GM21619 (cell line): ENCODE measurements at regions not wholly inside any gene's neighbourhood (a gene's known extent, or its start where the extent isn't known, plus 50 kb on each side); places are given as distances from the start of the nearest gene placed in this dataset.

ENCODE experiments used
- ATAC-seq: cut with Tn5 transposase; IDR thresholded peaks from one replicate; pipeline ENCODE4 v1.9.1; 2021; ENCODE audit not compliant: unreplicated experiment

GRCh38 chr4:83865417-83866150 lies 329.7 kb downstream of the GPAT3 start:
- no peak for ATAC-seq

DNA sequence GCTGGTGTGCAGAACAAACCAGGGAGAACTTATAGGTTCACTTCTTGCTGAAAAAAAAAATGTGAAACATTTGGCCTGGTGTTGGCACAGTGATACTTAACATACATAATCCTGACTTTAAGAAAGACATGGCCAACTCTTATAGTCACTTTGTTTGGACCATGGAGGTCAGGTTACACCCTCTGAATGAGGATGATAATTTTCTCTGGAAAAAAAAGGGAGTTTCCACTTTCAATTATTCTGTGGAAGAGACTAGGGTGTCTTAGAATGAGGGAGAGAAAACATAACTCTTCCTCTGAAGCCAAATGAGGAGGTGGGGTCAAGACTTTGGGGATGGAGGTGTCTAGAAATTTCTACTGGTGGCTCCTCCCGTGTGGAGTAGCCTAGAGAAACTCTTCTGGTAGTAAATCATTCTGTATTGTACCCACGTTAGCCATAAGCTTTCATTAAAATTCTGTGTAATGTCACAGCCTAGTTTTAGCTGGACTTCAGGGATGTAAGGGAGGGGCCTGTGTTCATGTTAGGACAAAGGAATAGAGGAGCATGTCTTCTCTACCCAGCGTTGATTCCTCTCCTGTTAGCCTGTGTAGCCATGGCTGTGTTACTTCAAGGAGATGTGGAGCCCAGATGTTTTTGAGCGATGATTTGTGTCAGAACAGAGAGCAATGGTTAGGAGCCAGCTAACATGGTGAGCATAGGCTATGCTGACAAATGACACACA lies 328.3 kb downstream of the GPAT3 start:
- no peak for ATAC-seq

- no peak for ATAC-seq
These were observed 326.6 kb downstream of the GPAT3 start for GRCh38 chr4:83862471-83862870.

DNA sequence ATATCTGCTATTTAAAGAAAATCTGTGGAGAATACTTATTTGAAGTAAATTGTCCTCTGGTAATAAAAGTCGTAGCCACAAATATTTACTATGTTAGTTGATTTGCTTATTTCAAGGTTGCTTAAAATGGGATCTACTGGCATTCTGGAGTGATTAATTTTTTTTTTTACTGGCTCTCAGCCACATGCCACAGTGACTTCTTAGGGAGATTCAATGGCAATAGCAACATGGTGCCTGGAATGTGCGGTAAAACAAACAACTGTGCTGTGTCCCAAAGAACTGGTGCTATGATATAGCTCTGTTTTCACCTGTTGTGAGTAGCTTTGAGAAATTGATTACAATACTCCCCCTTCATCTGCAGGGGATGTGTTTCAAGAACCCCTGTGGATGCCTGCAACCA lies 324.3 kb downstream of the GPAT3 start:
- no peak for ATAC-seq

- ATAC-seq: no peak
These were observed 322.2 kb downstream of the GPAT3 start for GRCh38 chr4:83858131-83858530.

DNA sequence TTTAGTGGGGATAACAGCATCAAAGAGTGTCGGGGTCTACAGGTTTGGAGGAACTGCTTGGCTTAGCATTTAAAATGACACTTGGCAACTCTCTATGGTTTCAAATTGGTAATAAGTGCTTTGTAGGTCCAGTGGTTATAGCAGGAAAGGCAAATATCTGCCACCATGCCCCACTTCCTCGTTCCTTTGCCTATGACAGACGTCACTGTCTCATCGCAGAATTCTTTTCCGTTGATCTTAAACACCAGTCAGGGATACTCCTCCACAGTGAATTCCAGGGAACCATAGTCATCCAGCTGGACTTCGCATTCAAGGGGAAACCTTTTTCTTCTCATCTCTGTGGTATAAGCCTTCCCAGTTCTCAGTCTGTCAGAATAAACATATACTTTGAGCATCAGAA lies 319.1 kb downstream of the GPAT3 start:
- no peak for ATAC-seq

DNA sequence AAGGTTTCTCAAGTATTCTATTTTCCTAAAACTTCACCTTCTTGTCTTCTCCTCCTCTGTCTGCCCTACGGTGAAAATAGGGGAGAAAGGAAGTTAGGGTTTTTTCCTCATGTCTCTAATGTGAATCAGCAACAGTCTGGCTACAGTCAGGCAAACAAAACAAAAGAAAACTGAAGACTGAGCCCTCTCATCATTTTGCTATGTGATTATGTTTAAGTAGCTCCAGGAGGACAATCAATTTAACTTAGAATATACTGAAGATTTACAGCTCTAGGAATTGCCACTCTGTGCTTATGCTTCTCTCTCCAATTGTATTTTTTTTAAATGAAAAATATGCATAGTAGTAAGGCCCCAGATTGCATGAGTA lies 316.2 kb downstream of the GPAT3 start:
- no peak for ATAC-seq

DNA sequence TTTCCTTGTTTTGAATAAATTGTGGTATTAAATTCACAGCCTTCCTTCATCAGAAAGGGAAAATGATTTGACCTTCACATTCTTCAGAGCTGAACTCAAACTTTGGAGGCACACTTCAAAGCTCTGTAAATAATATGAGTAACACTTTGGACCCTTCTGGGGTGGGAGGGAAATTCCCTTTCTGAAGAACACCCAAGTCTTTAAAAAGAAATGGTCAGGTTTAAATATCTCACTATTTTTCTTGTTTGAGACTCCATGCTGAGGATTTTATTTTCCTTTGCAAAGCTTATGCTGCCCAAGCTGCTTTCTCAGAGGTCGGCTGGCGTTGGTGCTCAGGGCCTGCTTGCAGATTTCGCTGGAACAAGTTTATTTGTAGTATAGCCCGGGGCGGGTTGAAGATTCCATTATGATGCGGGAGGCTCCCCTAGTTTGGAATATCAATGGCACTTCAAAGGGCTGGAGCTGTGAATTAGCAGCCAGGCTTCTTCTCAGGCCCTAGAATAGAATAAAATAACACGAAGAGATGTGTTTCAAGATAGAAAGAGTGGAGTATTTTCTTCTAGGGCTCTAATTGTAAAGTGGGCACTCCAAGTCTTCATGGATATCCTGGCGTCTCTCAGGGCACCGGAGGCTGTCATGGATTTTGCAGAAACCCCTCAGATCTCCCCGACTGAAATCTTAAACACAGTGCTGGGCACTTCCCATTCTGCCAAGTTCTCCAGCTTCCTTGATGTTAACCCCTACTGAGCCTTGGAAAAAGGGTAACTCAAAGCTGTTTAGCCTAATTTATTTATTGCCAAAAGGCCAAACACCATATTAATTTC lies 315.6 kb downstream of the GPAT3 start:
- ATAC-seq: no peak

GRCh38 chr4:83850435-83850834 lies 314.5 kb downstream of the GPAT3 start:
- ATAC-seq: no peak

DNA sequence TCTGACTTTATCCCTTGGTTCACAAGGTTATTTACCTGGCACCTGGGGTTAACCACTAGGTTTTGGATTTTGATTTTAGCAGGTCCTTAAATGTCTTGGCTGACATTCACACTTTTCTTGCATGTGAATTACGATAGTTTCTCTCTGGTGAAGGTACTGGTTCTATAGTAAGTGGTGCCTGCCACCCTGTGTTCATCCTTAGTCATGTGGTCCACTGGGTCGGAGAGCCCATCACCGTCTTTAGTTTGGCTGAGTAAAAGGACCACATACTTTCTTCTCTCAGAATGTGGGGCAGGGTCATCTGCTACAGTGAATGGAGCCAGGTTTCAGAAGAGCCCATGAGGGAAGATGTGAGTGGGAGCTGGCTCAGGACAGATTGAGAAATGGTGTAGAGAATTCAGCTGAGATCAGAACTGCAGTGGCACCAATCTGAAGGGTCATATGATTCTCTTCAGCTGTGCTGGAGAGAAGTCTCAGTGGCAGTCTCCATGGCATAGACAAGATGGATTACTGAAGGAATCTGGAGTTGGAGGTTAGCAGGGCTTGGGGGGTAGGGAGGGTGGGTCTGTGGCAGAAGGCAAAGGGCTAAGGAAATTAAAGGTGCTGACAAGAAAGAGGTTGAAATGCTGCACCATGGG lies 310.4 kb downstream of the GPAT3 start:
- ATAC-seq: no peak

DNA sequence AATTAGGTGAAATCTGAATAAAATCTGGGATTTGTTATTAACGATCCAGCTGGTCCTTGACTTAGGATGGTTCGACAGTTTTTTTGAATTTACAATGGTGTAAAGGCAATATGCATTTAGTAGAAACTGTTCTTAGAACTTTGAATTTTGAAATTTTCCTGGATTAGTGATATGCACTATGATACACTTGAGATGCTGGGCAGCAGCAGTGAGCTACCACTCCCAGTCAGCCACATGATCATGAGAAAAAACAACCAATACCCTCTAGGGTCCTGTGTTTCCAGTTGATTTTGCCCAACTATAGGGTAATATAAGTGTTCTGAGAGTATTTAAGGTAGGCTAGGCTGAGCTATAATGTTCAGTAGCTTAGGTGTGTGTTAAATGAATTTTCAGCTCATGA lies 303.7 kb downstream of the GPAT3 start:
- ATAC-seq: no peak

- ATAC-seq: no peak
These were observed 301.9 kb downstream of the GPAT3 start for GRCh38 chr4:83837614-83838308.

DNA sequence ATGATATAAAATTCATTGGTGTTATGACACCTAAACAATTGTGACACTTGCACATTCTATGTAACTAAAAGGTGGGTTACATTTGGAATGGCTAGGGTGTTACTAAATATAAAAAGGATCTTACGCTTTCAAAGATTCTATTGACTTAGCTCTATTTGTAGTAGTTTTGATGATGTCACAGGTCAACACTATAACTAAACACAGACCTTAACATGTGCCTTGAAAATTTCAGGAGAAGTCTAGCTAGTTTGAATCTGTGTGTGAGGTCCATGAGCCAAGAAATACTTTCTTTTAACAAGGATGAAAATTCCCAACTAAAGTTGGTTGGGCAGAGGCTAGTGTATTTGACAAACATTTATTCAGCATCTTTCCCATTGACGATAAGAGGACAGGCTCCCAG lies 298.0 kb downstream of the GPAT3 start:
- no peak for ATAC-seq

DNA sequence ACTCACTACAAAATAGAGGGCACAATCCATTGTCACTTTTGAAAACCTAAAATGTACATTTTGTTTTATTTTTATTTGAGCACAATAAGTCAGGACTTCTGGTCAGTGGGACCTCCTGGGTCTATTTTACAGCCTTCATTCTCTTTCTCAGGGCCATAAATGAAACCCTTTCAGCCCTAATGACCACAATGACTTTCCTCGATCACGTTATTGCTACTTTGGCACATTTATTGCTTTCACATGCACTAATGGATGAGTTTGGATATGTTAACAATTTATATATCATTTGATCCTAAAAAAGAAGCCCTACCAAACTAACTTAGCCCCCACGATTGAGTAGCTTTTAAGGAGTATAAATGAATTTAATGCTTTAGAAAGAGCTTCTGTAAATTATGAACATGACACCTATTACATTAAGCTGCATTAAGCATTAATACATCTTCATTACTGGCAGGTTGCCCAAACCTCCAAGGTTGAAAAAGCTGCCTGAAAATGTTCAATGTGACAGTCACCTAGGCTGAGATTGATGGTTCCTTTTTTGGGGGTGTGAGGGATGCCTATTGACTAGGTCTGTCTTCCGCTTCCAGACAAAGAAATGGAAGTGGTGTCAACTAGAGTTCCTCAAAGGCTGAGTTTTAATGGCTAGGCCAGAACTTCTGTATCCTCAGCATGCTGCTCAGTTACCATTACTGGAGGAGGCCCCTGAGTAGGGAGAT lies 296.4 kb downstream of the GPAT3 start:
- ATAC-seq: no peak

DNA sequence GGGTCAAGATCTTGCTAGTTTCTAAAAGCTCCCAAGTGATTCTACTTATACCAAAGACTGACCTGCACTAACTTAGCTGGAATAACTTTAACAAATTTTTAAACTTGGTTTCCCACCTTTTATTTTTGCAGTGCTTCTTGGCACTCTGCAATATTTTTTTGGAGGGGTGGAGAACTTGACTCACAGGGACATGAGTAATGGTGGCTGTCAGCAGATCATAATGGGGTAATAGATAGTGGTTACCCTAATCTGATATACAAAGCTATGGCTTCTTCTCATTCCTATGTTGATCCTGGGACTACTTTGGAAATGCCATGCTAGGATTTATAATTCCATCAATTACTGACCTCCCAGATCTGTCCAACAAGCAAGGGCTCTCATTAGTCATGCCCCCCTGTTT lies 295.7 kb downstream of the GPAT3 start:
- no peak for ATAC-seq

GRCh38 chr4:83830138-83830888 lies 294.4 kb downstream of the GPAT3 start:
- ATAC-seq: no peak

DNA sequence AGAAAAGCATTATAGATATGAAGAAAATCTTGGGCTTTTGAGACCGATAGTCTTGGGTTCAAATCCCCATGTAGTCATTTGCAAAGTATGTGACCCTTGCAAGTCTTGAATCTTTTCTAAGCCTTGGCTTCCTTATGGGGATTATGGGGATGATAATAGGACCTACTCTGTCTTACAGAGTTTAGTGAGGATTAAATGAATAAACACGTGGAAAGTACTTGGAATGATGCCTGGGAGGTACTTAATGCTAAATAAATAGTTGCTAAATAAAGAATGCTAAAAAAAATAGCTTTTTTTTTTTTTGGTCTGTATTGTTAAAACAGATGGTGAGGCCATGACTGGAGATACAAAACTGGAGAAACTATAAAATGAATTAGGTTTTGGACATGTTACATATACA lies 292.7 kb downstream of the GPAT3 start:
- no peak for ATAC-seq

DNA sequence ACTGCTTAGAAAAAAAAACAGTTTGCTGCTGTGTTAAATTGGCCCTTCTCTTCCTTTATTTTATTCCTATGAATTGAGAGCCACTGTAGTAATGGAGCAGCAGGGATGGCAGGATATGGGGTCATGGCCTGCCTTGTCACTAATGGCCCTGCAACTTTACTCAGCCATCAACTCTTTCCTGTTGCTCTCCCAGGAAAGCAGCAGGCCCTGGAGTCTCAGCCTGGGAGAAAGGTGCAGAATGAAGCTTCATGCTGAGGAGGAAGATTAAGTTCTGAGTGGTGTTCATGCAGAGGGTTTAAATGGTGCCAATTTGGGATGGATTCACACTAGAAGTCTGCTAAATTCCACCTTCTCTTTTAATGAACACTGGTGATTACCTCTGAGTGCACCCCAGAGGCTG lies 285.6 kb downstream of the GPAT3 start:
- no peak for ATAC-seq

DNA sequence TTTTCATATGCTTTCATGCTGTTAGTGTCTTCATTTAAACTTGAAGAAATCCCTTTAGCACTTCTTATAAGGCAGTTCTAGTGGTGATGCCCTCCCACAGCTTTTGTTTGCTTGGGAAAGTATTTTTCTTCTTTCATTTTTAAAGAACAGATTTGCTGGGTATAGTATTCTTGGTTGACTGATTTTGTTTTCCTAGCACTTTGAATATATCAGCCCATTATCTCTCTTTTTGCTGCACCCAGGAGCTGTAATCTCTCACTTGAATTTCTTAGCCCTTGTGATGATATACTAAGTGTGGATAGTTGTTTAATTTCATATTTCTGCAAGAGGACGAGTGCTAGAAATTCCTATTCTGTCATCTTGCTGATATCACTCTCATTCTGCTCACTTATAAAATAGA lies 283.7 kb downstream of the GPAT3 start:
- no peak for ATAC-seq

DNA sequence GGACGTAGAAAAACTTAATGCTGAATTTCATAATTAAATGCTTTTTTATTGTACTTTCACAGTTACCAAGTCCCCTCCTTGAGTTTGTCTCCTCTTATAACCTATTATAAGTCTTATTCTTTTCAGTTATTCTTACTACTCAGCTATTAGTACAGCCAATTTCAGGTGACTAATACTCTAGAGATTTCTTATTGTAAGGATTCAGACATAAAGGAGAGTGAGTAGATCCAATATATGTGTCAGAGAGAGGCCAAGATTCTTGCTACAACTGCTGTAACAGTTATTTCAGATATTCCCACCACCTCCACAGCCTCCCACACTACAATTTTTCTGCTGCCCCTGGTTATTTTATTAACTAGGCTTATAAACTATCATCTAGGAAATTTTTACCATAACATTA lies 274.5 kb downstream of the GPAT3 start:
- no peak for ATAC-seq
